GM19240 (cell line): ENCODE measurements at regions not wholly inside any gene's neighbourhood (a gene's known extent, or its start where the extent isn't known, plus 50 kb on each side); places are given as distances from the start of the nearest gene placed in this dataset.
A peak's percentile ranks its signal among the peaks of the same experiment; 100 is the strongest.

Source experiments
- DNase-seq: peaks from one replicate; pipeline ENCODE4 v3.0.0; 2011; ENCODE audit warnings: low spot score; ENCODE audit not compliant: insufficient read length

- no peak for DNase-seq
Measured at GRCh38 chr2:155200753-155201152, 502.3 kb downstream of the KCNJ3 start.

DNA sequence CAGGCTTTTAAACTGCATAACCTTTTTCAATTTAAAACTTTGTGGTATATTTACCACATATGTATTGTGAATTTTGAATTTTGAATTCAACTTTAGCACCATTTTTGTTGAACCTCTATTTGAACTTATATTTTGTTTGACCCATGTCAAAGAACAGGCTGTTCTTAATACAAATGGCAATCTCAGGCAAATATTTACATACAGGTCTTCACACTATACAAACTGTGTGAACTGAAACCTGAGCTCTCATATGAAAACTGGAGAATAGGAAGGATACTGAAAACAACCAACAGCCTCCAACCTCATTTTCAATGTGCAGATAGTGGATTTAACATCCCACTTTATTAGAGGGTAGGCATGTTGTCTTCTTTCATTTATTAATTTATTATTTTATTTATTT lies 491.8 kb downstream of the KCNJ3 start:
- no peak for DNase-seq

DNA sequence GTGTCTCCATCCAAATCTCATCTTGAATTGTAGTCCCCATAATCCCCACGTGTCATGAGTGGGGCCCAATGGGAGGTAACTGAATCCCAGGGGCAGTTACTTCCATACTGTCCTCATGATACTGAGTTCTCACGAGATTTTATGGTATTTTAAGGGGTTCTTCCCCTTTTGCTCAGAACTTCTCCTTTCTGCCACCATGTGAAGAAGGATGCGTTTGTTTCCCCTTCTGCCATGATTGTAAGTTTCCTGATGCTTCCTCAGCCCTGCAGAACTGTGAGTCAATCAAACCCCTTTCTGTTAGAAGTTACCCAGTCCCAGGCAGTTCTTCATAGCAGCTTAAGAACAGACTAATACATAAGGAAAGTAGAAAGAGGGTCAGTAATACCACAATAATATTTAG lies 480.4 kb downstream of the KCNJ3 start:
- DNase-seq, result no peak

DNA sequence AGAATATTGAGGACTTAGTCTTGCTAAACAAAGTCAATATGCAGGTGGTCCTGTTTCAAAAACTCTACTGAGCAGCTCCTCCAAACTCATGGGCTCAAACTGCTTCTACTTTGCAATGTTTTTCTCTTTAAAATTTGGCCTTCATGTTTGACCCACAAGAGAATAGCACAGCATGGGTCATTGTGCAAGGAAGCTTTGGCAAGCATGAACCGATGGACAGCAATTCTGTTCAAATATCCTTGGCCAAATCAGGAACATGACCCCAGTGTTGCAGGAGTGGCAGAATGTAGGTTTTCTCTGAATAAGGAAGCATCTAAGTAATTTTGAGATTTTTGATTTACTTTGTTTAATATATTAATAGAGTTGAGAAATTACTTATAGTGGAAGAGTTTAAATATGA lies 477.9 kb downstream of the KCNJ3 start:
- DNase-seq, result no peak

DNA sequence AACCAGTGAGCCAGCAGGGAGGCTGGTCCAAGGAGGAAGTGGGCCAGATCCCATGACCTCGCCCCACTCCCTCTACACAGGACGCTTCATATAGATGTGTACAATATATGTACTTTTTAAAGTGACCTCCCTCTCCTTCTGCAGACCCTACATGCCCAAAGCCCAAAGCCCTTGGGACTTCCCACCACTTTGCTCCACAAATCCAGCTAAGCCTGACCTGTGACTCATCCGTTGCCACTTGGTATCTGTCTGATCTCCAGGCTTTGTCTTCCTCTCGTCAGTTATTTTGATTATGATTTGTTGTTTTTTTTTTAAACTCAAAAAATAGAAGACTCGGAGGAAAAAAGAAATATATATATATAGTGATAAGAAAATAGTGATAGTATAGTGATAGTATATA lies 470.8 kb downstream of the KCNJ3 start:
- no peak for DNase-seq

DNA sequence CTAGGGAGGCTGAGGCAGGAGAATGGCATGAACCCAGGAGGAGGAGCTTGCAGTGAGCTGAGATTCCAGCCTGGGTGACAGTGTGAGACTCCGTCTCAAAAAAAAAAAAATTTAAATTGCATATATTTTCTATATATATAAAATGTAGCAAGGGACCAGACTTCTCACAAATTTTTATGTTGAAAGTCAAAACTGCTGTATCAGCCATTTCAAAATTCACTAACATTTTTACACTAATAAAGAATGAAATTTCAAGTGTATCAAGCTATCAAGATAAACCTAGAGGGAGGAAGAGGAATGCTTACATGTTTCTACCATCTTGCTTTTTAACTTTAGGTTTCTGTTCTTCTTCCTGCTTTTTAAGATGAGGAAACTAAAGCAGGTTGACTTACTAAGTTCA lies 464.0 kb downstream of the KCNJ3 start:
- no peak for DNase-seq

DNA sequence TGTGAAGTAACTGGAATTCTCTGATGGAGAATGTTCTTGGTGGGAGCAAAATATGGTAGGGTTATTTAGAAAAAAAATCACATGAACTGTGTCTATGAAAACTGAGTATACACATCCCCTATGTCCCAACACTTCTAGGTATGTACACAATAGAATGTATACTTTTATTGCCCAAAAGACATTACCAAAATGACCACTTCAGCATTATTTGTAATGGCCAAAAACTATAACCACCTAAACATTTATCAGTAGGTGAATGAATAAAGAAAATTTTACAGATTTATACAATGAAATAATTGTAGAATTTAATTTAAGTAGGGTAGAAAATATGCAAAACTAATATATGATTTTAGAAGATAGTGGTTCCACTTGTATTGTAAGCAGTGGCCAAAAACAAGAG lies 462.8 kb downstream of the KCNJ3 start:
- DNase-seq, result no peak

DNA sequence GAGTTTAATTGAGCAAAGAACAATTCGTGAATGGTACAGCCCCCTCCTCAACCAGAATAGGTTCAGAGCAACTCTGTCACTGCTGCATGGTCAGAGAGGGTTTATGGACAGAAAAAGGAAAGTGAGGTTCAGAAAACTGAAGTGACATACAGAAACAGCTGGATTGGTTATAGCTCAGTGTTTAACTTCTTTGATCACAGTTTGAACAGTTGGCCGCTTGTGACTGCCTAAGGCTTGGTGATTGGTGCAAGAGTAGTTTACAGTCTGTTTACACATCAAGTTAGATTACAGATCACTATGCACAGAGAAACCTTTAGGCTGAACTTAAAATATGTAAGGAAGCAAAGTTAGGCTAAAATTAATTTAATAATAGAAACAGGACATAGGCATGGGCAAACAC lies 459.2 kb downstream of the KCNJ3 start:
- no peak for DNase-seq

DNA sequence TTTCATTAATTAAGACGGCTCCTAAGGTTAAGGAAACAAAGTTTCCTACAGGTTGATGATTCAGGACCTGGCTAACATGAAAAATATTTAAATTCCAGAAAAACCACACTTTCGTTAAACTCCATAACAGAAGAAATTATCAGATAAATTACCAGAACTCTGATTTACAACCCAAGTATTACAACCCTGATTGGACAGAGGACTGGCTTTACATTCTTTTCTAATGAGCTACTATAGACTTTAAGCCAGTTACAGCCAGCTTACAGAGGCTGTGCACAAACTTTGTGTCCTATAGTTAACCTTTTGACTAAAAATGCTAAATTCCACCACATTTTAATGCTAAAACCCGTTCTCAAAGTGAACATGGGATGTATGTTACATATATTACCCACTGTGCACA lies 458.6 kb downstream of the KCNJ3 start:
- no peak for DNase-seq

DNA sequence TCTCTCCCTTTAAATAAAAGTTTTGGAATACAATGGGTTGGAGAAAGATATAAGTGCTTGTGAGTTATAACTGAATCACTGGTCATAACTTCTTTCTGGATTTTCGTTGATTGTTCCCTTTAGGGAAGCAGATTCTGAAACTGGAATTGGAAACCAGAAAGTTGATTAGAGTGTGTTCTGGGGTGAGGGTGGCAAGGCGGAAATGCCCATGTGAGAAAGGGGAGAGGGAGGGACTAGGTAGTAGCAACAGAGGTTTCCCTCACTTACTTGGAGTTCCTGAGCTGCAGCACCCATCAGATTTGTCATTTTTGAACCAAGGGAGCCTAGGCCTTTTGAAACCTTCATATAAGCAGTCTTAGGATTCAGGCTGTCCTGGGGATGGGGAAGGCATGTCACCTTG lies 453.4 kb downstream of the KCNJ3 start:
- DNase-seq, result no peak

GRCh38 chr2:155151472-155151871 lies 453.0 kb downstream of the KCNJ3 start:
- DNase-seq, result no peak

DNA sequence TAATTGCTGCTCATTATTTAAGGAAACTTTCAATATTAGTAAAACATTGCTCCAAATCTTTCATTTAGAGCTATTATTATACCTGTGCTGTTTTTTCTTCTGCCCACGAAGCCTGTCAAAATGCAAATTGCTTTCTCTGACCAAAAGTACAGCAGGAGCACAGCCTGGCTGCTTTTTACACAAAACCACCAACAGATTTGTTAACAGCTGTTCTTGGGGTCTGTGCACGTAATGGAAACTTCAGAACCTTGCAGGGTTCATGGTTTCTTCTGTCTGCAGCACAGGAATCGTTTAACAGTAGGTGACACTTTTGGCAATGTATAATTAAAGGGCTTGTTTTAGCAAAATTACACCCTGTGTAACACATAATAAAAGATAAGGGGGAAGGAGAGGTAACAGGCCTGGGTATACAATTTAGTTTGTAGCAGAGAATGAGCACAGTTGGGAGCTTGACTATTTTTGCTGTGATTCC lies 447.3 kb downstream of the KCNJ3 start:
- peak; percentile 15 for DNase-seq

GRCh38 chr2:155141418-155141817 lies 442.9 kb downstream of the KCNJ3 start:
- DNase-seq, result no peak

GRCh38 chr2:155125585-155126230 lies 427.2 kb downstream of the KCNJ3 start:
- no peak for DNase-seq

- no peak for DNase-seq
Measured at GRCh38 chr2:155115846-155116245, 417.4 kb downstream of the KCNJ3 start.

- no peak for DNase-seq
Measured at GRCh38 chr2:155111070-155111469, 412.6 kb downstream of the KCNJ3 start.

GRCh38 chr2:155109527-155109926 lies 411.0 kb downstream of the KCNJ3 start:
- no peak for DNase-seq

GRCh38 chr2:155100261-155100660 lies 401.8 kb downstream of the KCNJ3 start:
- DNase-seq, result no peak

- DNase-seq, result no peak
Measured at GRCh38 chr2:155099784-155100183, 401.3 kb downstream of the KCNJ3 start.

- no peak for DNase-seq
Measured at GRCh38 chr2:155095613-155096012, 397.1 kb downstream of the KCNJ3 start.

DNA sequence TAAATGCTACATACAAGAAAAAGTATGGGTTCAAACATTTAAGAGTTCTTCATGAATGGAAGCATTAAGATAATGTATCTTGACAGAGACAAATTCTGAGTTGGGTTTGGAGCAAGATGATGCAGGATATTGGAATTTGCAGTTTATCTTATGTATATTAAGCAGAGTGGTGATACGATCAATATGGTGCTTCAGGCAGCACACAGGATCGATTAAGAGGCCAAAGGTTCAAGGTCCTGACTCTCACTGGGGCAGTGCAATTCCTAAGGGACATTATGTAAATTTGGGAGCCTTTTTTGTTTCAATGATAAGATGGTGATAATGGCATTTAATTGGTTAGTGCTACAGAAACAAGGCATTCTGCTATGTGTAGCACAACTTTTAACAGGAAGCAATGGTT lies 381.9 kb downstream of the KCNJ3 start:
- DNase-seq, result no peak

DNA sequence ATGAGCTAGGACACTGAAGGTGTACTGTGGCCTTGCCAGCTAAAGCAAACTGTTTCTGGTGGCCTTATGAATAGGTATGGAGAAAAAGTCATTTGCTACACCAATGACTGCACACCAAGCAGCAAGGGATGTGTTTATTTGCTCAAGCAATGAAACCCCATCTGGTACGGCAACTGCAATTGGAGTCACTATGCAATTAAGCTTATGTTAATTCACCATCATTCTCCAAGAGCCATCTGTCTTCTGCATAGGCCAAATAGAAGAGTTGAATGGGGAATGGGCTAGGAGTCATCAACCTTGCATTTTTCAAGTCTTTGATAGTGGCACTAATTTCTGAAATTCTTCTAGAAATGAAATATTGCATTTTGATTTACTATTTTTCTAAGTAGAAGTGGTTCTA lies 372.0 kb downstream of the KCNJ3 start:
- no peak for DNase-seq

- no peak for DNase-seq
Measured at GRCh38 chr2:155062922-155063258, 364.4 kb downstream of the KCNJ3 start.
